ENCODE measurements at regions not wholly inside any gene's neighbourhood (a gene's known extent, or its start where the extent isn't known, plus 50 kb on each side); places are given as distances from the start of the nearest gene placed in this dataset.

DNA sequence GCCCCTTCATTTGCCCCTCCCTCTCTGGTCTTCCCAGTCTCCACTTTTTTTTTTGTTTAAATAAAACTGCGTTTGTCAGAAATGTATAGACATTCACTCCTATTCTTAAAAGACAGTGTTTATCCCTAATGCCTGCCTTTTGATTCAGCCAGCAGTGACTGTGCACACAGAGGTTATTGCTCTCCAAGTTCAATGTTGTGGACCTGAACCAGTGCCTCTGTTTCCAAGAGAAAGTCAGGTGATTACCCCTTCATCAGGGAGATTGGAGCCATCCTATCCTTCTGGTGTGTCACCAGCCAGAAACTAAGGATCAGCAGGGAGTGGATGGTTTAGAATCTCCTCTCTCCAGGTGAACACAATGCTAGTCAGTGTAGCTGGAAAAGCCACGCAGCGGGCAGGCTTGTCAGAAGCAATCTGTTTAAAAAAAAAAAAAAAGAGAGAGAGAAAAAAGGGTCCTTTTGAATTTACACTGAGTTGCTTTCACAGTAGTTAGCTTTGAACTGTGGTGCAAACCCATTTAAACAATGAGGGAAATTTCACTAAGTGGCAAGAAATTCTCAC lies 167.5 kb upstream of the DMRT1 start:
- no peak for TF ChIP-seq CTCF (IDR thresholded peaks at IDR 0.05)
- no peak for TF ChIP-seq ZFX (IDR thresholded peaks at IDR 0.05; ENCODE audit: borderline replicate concordance)

Measured in 22Rv1 (cell line).